ENCODE measurements at regions not wholly inside any gene's neighbourhood (a gene's known extent, or its start where the extent isn't known, plus 50 kb on each side); places are given as distances from the start of the nearest gene placed in this dataset.

- no peak for DNase-seq (ENCODE audit: low read depth in 2 of 2)
Observed at GRCh38 chr3:154775821-154776548, 304.1 kb upstream of the MME start.

GRCh38 chr3:154766765-154767503 lies 313.2 kb upstream of the MME start:
- no peak for DNase-seq (ENCODE audit: low read depth in 2 of 2)

- no peak for DNase-seq (ENCODE audit: low read depth in 2 of 2)
Observed at GRCh38 chr3:154764856-154765640, 315.1 kb upstream of the MME start.

GRCh38 chr3:154762486-154762885 lies 317.6 kb upstream of the MME start:
- no peak for DNase-seq (ENCODE audit: low read depth in 2 of 2)

DNA sequence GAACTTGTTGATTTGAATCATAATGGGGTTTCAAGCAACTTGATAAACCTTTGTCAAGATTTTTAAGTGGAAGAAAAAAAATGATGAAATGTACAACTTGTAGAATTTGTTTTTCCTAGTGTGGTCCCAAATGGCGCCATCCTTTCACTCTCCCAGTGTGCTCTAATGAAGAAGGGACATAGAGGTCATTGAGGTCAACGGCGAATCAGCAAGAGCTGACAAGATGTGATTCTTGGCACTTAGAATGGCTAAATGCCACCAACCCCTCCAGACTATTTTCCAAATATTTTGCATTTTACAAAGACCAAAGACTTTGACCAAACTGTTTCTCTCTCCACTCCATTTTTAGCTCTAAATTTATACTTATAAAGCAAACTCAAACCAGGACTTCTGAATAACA lies 320.2 kb upstream of the MME start:
- DNase-seq (ENCODE audit: low read depth in 2 of 2): no peak

- DNase-seq (ENCODE audit: low read depth in 2 of 2): peak in 1 of 2 donors; percentile 36
Observed at GRCh38 chr3:154758109-154758868, 321.8 kb upstream of the MME start.

DNA sequence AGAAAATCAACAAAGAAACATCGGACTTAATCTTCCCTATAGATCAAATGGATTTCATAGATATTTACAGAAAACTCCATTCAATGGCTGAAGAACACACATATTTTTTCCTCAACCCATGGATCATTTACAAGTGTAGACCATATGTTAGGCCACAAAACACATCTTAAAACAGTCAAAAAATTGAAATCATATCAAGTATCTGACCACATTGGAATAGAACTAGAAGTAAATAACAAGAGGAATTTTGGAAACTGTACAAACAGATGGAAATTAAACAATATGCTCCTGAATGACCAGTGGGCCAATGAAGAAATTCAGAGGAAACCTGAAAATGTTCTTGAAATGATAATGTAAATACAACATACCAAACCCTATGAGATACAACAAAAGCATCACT lies 323.1 kb upstream of the GPR149 start:
- no peak for DNase-seq (ENCODE audit: low read depth in 2 of 2)

GRCh38 chr3:154749514-154749913 lies 319.5 kb upstream of the GPR149 start:
- DNase-seq (ENCODE audit: low read depth in 2 of 2): no peak

GRCh38 chr3:154745929-154746328 lies 315.9 kb upstream of the GPR149 start:
- no peak for DNase-seq (ENCODE audit: low read depth in 2 of 2)

GRCh38 chr3:154745122-154745521 lies 315.1 kb upstream of the GPR149 start:
- no peak for DNase-seq (ENCODE audit: low read depth in 2 of 2)

- DNase-seq (ENCODE audit: low read depth in 2 of 2): no peak
Observed at GRCh38 chr3:154743418-154743817, 313.4 kb upstream of the GPR149 start.

DNA sequence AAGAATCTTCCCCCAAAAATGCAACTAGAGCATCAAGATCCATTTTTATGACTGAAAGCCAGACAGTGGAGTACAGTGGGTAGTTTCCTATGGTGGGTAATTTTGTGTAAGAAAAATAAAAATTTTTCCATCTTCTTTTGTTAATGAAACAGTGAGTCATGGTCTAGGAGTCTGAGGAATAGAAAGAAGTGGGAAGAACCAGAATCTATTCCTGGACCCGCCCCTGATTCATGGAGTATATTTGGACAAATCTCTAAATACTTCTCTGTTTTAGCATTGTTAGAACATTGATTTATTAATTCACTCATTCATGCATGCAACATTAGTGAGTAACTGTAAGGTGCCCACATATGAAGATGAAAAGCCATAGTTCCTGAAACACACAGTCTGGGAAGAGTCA lies 304.5 kb upstream of the GPR149 start:
- DNase-seq (ENCODE audit: low read depth in 2 of 2): no peak

- no peak for DNase-seq (ENCODE audit: low read depth in 2 of 2)
Observed at GRCh38 chr3:154730186-154730585, 300.2 kb upstream of the GPR149 start.

GRCh38 chr3:154729741-154730140 lies 299.8 kb upstream of the GPR149 start:
- DNase-seq (ENCODE audit: low read depth in 2 of 2): no peak

DNA sequence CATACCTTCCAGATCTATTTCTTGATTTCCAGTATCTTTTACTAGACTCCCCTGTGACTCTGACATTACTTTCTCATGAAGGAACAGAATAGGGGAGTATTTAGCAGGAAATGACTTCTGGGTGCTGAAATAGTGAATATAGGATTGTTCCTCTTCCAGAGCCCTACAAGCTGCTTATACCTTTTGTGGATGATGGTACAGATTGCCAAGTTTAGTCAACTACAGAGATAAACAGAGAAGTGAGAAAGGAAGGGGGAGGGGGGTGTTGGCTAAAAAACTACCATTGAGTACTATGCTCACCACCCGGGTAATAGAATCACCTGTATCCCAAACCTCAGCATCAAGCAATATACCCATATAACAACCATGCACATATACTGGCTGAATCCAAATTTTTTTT lies 298.3 kb upstream of the GPR149 start:
- no peak for DNase-seq (ENCODE audit: low read depth in 2 of 2)

DNA sequence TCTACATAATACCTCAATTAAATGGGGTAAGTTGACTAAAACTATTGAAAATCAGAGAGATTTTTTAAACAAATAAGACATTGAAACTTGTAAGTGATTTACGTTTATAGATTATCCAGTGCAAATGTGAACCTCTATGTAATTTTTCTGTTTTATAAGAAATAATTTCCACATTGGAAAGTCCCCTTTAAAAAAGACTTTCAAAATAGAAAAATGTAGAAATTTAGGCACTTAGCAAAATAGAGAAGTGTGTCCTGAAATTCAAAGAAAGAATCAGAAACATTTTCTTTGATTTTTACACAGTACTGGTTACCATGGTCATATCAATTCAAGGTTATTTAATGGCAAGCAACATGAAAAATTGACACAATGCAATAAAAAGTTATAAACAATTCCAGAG lies 290.9 kb upstream of the GPR149 start:
- no peak for DNase-seq (ENCODE audit: low read depth in 2 of 2)

- no peak for DNase-seq (ENCODE audit: low read depth in 2 of 2)
Observed at GRCh38 chr3:154718053-154718452, 288.1 kb upstream of the GPR149 start.

DNA sequence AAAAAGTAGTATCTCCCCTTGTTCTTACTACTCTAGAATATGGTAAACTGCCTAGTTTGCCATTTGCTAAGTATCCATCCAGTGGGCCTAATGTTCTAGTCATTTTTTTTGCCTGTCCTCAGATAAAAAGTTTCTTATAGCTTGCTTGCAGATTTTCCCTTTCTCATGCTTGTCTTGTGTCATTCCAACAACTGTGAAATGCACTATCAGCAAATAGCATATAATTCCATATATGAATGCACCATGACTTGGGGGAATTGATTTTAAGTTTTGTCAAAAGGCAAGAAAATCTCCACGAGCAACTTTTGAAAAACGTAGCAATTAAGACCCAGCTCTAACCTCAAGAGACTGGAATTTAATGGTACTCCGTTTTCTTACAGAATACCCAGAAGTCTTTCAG lies 286.2 kb upstream of the GPR149 start:
- DNase-seq (ENCODE audit: low read depth in 2 of 2): no peak

GRCh38 chr3:154708554-154708953 lies 278.6 kb upstream of the GPR149 start:
- no peak for DNase-seq (ENCODE audit: low read depth in 2 of 2)

GRCh38 chr3:154701055-154701454 lies 271.1 kb upstream of the GPR149 start:
- DNase-seq (ENCODE audit: low read depth in 2 of 2): no peak

- DNase-seq (ENCODE audit: low read depth in 2 of 2): no peak
Observed at GRCh38 chr3:154690413-154690812, 260.4 kb upstream of the GPR149 start.

- DNase-seq (ENCODE audit: low read depth in 2 of 2): no peak
Observed at GRCh38 chr3:154684440-154684839, 254.4 kb upstream of the GPR149 start.
